Hematopoietic multipotent progenitor cell (in vitro differentiated cells): ENCODE measurements at regions not wholly inside any gene's neighbourhood (a gene's known extent, or its start where the extent isn't known, plus 50 kb on each side); places are given as distances from the start of the nearest gene placed in this dataset.
"Not testable (repeated sequence)": the region's sequence is repeated elsewhere in the genome, so short reads cannot be mapped to it uniquely, and the experiment has no call there.

Source experiments
- DNase-seq, 3 donors: peaks; one replicate each; pipeline ENCODE4 v3.0.0-alpha.2; 2011 to 2015; ENCODE audit warnings: low read depth in 2 of 3, low spot score in 2 of 3

DNA sequence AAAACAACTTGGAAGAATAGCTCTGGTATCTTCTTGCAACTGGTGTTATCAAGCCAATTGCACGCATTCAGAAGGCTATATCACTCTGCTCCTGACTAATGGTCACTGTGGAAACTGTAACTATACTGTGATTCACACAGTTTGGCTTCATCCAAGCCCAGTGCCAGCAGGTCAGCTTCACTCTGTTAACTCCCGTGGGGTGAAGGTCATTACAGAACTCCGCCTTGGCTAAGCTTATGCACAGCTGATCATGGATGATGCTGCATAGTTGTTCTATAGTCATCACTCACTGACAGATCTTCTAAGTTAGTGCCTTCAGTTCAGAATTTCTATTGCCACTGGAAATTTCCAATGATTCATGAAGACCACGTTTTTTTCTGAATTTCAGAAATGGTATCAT is 497.2 kb upstream of the NETO1 start:
- no peak for DNase-seq

DNA sequence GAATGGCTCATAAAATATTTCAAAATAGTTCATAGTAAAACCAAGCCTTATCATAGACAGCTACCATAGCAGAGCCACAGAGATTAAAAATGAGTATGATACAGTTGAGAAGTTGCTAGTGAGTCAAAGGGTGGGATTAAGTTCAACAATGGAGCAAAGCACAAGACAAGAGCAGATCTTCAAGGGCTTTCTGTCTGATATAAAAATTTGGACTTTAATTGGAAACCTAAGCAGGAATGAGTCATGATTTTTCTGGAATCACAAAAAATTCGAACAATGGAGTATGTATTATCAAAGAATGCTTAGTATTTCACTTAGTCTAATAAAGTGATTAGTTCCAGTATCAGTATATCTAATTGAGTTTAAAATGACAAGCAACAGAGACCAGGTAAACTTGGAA is 487.3 kb upstream of the NETO1 start:
- no peak for DNase-seq

DNA sequence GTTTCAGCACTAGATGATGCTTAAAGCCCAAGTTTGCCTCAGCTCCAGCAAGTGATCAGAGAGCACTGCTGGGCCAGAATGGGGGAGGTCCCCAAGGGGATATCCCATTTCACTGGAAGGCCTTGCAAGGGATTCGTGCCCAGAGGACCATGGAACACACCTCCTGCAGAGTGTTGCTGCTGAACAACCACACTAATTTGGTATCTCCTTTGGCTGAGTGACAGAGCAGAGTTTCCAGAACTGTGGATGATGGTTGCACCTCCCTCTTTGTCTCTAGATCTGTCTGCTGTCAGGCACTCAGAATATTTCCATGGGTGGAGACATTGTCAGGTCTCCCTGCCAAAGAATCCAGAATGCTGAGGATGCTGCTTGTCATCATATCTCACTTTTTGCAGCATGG is 484.8 kb upstream of the NETO1 start:
- DNase-seq = no peak

DNA sequence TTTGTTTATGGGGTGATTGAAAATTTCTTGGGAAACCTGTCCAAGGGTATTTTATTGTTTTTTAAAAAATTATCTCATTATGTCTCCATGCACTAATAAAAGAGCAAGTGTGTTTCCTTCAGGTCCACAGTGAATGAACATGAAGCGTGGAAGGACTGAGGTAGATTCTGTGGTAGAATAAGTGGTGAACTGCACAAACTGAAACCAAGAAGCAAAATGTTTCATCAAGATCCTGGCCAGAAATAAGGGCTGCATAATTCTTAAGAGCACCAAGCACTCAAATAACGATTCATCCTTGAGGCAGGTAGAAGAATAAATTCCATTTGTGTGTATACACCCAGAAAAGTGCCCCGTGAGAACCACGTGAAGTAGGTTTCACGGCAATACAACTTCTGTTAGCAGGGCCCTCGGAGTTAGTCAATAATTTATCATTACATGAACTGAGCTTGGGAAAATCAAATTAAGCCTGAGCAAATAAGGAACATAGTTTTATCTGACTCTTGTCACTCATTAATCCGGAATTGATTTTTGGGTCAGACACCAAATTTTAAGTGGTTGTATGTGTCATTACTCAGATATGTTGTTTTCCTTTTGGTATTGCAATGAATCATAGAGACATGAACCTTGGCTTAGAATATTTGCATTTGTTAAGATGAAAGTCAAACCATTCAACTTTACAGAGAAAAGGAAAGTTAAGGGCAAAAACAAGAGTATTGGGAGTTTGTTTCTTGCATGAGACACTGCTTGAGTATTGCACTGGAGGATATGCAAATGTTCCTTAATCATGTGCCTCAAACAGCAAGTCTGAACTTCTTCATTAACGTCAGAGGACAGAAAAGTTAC is 472.6 kb upstream of the NETO1 start:
- DNase-seq = no peak

DNA sequence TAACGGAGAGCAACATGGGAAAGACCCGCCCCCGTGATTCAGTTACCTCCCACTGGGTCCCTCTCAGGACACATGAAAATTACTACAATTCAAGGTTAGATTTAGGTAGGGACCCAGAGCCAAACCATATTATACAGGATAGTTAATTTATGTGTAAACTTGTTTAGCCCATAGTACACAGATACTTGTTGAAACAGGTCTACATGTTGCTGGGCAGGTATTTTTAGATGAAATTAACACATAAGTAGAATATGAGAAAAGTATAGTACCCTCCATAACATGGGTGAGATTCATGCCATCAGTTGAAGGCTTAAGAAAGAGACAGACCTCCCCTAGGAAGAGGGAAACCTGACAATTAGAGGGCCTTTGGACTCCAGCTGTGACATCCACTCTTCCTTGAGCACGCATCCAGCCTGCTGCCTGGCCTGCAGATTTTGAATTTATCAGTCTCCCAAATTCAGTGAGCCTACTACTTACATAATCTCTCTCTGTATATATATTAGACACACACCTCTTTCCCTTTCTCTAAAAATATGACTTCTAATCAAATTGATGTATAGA is 463.5 kb upstream of the NETO1 start:
- DNase-seq = no peak

DNA sequence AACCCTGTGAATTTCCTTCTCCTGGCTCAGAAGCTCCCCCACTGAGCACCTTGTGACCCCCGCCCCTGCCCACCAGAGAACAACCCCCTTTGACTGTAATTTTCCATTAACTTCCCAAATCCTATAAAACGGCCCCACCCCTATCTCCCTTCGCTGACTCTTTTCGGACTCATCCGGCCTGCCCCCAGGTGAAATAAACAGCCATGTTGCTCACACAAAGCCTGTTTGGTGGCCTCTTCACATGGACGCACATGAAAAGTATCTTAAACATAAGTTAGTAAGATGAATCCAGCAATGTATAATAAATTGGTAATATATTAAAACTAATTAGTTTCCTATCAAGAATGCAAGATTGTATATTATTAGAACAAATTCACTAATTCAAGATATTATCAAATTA is 462.3 kb upstream of the NETO1 start:
- not testable (repeated sequence) for DNase-seq

DNA sequence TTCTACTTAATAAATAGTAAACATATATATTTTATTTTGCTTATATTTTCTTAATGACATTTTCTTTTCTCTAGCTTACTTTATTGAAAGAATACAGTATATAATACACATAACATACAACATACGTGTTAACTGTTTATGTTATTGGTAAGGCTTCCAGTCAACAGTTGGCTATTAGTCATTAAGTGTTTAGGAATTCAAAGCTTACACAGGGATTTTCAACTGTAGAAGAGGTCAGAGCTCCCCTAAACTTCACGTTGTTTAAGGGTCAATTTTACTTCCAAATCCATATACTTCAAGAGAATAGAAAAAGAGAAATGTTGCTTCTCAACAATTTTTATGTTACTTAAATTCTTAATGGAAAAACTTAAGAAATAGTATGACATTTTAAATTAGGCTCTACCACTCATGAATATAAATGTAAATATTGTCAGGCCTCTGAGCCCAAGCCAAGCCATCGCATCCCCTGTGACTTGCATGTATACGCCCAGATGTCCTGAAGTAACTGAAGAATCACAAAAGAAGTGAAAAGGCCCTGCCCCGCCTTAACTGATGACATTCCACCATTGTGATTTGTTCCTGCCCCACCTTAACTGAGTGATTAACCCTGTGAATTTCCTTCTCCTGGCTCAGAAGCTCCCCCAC is 456.5 kb upstream of the NETO1 start:
- not testable (repeated sequence) for DNase-seq

DNA sequence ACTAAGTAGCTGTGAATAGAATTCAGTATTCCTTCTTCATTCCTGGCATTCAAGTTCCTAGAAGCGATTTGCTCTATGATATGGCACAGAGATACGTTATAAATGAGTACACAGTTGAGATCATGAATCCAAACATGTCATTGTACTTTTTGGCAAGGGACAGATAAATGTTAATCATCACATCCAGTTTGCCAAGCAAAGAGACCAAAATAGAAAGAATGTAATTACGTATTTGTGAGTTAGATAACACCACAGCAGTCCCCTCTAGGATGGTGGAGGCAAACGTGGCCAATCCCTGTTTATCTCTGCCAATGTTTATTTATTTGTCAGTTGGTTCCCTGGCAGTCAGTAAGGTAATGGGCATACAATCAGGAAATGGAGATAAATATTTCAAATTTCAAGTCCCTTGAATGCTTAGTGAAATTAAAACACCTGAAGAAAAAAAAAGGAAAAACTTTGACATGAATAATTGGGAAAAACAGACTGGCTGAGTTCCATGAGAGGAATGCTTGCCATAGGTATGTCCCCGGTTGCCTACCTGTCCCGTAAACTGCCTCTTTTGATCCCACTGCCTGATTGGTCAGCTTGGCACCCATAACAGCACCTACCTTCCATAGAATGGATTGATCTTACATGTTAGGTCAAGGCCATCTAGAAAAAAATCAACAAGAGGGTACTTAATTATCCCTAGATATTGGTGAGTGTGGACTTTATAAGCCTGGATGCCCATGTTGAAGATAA is 451.1 kb upstream of the NETO1 start:
- DNase-seq = no peak

DNA sequence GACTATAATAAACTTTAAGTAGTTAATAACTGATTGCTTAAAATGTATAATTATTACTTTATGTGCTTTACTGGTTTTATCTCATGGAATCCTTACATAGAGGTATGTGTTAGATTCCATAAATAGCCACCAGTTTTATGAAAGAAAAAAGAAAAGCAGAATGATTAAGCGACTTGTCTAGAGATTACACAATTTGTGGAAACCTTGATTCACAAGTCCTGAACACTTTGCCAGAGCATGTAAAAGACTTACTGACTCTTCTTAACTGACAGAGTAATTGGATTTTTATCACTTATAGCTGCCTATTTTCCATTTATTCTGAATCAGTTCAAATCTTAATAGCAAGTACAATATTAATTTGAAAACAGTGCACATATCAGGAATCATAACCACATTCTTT is 448.7 kb upstream of the NETO1 start:
- no peak for DNase-seq

DNA sequence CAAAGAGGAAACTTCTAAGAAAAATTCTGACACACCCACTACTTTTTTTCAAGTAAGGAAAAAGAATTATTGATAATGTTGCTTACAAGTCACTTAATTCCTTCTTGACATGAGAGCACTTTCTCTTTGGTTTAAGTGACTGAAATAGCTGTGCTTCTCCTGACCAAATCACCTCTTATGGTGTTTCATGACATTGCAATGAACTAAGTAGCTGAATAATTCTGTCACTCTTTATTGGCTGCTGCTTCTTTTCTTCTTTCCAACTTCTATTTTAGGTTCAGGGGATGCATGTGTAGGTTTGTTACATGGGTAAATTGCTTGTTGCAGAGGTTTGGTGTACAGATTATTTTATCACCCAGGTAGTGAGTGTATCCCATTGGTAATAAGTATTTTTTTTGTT is 447.6 kb upstream of the NETO1 start:
- no peak for DNase-seq

DNA sequence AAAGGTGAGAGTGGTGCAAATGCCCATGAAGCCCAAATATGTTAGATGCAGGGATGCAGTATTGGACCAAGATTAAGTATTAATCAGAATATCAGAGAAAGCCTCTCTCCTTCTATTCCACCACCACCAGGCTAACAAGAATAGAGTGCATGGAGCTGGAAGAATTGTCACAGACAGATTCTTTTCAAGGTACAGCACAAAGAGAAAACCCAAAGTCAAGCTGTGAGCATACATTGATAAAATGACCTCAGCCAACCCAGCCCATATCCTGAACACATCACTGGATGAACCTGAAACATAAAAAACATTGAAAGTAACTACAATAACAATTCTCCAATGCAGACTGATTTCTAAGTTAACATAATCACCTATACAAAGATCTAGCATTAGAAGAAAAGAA is 445.7 kb upstream of the NETO1 start:
- no peak for DNase-seq

DNA sequence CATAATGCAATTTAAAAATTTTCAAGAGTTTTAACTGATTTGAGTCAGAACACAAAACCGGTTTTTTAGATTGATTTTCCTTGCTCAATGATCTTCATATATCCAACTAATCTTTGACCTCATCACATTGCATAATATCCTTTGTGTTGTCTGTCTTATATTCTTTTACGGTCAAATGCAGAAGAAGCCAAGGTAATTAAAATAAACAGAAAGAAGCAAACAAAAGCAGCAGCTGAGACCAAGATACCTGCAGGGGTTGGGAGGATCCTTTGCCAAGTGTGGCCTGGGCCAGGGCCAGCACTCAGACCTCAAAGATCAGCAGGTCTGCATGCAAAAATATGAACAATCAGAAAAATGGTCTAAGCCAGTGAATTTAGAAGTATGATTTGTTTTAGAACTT is 428.9 kb upstream of the NETO1 start:
- no peak for DNase-seq

DNA sequence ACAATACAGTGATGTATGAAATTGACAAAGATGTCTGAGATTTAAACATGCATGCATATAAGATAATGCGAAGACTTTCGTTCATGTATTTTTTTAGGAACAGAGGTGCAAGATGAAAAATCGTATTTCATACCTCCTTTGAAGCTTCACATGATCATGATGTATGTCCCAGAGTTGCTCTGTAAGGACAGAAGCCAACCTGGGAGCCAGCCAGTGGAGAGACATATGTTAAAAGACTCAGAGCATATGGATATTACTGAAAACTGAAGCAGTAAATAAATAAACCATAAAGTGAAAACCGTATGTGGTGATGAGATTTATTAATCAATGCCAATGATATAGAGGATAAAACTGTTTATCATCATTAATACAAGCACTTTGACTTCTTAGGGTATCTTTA is 424.4 kb upstream of the NETO1 start:
- no peak for DNase-seq

DNA sequence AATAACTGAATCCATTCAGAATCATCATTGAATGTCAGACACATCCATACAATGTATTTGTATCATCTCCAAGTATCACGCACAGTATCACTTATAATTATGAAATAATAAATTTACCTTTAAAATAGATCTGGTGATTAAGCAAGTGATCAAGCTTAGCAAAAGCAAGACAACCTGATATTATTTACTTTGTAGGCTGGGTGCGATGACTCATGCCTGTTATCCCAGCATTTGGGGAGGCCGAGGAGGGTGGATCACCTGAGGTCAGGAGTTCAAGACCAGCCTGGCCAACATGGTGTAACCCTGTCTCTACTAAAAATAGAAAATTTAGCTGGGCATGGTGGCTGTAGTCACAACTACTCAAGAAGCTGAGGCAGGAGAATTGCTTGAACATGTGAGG is 421.0 kb upstream of the NETO1 start:
- no peak for DNase-seq

DNA sequence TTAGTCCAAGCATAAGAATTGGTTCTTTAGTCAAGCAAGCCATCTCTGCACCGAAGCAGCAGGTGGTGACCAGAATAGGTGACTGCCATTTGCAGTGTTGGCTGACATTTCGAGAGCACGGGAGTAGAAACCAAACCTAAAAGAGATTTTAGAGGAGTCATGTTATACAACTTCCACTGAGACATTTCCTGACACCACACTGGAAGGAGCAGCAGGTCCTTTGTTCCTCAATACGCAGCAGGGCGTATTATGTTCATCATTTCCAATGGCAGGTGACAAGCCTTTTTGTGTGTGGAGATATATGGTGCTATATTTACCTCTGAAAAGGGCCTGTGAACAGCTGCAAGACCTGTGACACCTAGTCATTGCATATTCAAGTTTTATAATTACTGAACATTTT is 418.8 kb upstream of the NETO1 start:
- no peak for DNase-seq

DNA sequence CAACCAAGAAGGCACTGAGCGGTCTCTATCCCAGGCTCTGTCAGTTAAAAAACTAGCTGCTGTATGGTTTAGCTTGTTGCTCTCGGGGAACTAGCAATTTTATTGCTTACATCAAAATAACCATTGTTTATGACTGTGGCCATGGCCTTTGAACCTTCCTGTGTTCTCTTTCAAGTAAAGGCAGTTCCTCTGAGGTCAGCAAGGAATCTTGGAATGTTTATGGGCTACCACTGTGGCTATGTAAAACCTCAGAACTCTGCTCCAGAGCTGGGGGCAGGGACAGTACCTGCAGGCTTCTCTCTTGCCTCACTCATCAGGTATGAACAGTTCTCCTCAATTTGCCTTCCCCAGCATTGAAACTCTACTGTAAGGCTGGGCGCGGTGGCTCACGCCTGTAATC is 416.0 kb upstream of the NETO1 start:
- no peak for DNase-seq

DNA sequence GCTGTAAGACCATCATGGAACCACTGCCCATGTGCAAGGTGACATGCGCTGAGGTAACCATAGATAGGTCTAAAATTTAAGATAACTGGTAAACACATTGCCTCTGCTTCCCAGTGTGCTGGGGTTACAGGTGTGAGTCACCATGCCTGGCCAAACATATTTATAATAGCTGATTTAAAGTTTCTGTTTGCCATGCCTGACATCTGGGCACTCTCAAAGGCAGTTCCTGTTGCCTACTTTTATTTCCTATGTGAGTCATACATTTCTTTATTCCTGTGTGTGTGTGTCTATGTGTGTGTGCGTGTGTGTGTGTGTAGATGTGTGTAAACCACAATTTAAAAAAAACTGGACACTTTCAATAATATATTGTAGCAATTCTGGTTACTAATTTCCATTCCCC is 415.2 kb upstream of the NETO1 start:
- no peak for DNase-seq

DNA sequence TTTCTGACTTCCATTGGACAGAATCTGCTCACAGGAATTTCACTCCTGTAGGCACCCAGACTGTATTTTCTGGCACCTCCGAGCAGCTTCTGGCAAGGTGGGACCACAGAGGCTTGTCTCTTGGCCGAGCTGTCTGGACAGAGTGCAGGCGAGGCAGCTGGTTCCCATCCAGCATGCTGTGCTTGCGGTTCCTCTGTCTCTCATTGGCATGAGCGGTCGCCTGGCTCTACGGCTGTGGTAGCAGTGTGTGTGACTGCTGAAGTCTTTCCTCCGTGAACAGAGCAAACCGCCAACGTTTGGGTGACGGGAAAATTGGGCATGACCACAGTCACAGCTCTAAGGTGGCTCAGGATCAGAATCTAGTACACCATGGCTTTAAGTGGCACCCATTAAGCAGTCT is 411.7 kb upstream of the NETO1 start:
- DNase-seq = no peak

DNA sequence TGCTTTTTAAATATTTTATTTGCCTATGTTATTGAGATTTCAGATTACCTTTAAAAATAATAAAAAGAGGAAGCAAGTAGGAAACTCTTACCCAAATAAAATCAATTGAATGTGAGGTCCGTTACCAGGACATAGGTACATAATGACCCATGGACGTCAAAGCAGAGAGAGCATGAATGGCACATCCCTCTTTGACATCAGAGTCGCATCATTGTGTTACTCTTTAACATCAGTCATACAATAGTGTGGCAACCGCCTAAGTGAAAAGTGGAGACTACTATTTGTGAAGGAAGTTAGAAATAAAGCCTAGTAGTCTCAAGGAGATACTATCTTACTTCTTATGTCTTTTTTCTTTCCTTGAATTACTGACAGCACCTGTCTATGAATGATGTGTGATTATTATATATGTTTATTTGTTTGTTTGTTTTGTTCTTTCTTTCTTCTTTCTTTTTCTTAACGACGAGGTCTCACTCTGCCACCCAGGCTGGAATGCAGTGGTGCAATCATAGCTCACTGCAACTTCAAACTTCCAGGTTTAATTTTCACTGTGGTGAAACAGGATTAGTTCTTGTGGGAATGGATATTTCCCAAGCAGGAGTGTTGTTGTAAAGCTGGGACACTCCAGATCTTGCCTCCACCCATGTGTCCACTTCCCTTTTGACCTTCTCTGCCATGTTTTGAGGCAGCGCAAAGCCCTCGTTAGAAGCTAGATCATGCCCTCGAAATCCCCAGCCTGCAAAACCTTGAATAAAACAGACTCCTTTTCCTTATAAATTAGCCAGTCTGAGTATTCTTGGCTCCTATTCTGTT is 407.2 kb upstream of the NETO1 start:
- DNase-seq = no peak

DNA sequence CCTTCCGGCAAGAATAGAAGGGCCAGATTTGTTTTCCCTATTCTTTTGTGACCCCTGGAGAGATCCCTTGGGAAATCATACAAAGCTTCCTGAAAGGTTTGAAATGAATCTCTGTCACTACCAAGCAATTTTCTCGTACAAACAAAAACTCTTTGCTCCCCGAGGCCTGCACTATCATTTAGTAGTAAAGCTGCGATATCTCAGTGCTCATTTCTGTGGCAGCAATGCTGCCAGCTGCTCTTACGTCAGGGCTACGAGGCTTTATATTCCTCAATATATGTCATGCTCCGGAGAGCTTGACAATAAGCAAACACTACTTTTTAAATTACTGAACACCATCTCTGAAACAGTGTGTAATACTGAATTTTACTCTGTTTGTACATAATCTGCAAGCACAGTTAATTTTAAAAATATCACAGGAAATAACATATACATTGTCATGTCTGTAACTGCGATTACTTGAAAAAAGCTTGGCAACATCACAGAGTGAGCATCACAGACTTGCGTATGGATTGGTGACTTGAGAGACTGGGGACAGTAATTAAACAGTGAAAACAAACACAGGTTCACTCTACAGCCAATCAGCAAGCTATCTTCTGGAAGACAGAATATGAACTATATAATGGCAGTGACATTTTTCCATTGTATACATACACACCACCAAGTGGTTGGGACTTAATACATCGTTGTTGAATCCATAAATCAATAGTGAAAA is 403.3 kb upstream of the NETO1 start:
- DNase-seq = no peak
